Fibroblast of lung (primary cell): ENCODE measurements at regions not wholly inside any gene's neighbourhood (a gene's known extent, or its start where the extent isn't known, plus 50 kb on each side); places are given as distances from the start of the nearest gene placed in this dataset.

Source experiments
- DNase-seq, 2 donors: peaks; one replicate each; pipeline versions ENCODE4 v3.0.0 to v3.0.0-alpha.2; 2010; ENCODE audit warnings: low read depth in 2 of 2
- H2AFZ ChIP-seq: 2 replicates; pipeline ENCODE4 v1.5.1; 2012; ENCODE audit warnings: low read length, control low read depth, inconsistent platforms
- H3K27ac ChIP-seq: 2 replicates; pipeline ENCODE4 v1.5.1; 2011; ENCODE audit warnings: low read length, control low read depth; ENCODE audit not compliant: insufficient read depth
- H3K27me3 ChIP-seq: 2 replicates; pipeline ENCODE4 v1.5.1; 2011; ENCODE audit warnings: mild to moderate bottlenecking, low read length; ENCODE audit not compliant: control insufficient read depth, insufficient read depth
- H3K36me3 ChIP-seq: 2 replicates; pipeline ENCODE4 v1.5.1; 2011; ENCODE audit warnings: low read length; ENCODE audit not compliant: control insufficient read depth, insufficient read depth
- H3K4me1 ChIP-seq: 2 replicates; pipeline ENCODE4 v1.5.1; 2011; ENCODE audit warnings: low read length; ENCODE audit not compliant: control insufficient read depth, insufficient read depth; ENCODE audit errors: extremely low read depth
- H3K4me2 ChIP-seq: 2 replicates; pipeline ENCODE4 v1.5.1; 2011; ENCODE audit warnings: low read length, control low read depth; ENCODE audit not compliant: insufficient read depth; ENCODE audit errors: extremely low read depth
- H3K4me3 ChIP-seq, 4 experiments: fragments of 200-600 bp in 1 of 4; sonication (generic) in 1 of 4; replicated peaks in 1 of 4; 2 replicates each; pipeline ENCODE4 v1.5.1; 2011 to 2016; ENCODE audit warnings: low read length in 4 of 4, low read depth in 3 of 4, mild to moderate bottlenecking in 3 of 4, control low read depth in 2 of 4, inconsistent platforms in 1 of 4, mixed read lengths in 1 of 4; ENCODE audit not compliant: insufficient read depth in 1 of 4; ENCODE audit errors: control extremely low read depth in 1 of 4
- H3K79me2 ChIP-seq: 2 replicates; pipeline ENCODE4 v1.5.1; 2012; ENCODE audit warnings: mild to moderate bottlenecking, low read length, inconsistent platforms; ENCODE audit not compliant: control insufficient read depth, insufficient read depth
- H3K9ac ChIP-seq: 2 replicates; pipeline ENCODE4 v1.5.1; 2011; ENCODE audit warnings: mild to moderate bottlenecking, low read length, control low read depth; ENCODE audit not compliant: insufficient read depth
- H3K9me3 ChIP-seq: 2 replicates; pipeline ENCODE4 v1.5.1; 2012; ENCODE audit warnings: low read depth, low read length; ENCODE audit not compliant: control insufficient read depth, insufficient read depth
- H4K20me1 ChIP-seq: 2 replicates; pipeline ENCODE4 v1.5.1; 2011; ENCODE audit warnings: low read length; ENCODE audit not compliant: control insufficient read depth, insufficient read depth; ENCODE audit errors: extremely low read depth
- EZH2 ChIP-seq: IDR thresholded peaks from 2 replicates; pipeline ENCODE4 v1.5.1; 2012; ENCODE audit warnings: low read length, control low read depth, mild to moderate bottlenecking; ENCODE audit errors: missing control alignments
- TF ChIP-seq, protein P1 (sequence below), 2 donors: IDR thresholded peaks in 1 of 2; conservative IDR thresholded peaks in 1 of 2; 1 replicate in 1 of 2; 2 replicates in 1 of 2; pipeline ENCODE4 v1.5.1; 2011 to 2012; ENCODE audit warnings: low read length in 2 of 2, control low read depth in 1 of 2, inconsistent platforms in 1 of 2, low read depth in 1 of 2, mild to moderate bottlenecking in 1 of 2

- Histone ChIP-seq H3K4me1 (no peaks in the 10 kb centered on the region), H3K27ac (no peak overlapping the region), H3K79me2 (no peaks in the 10 kb centered on the region), H3K9ac (no peak overlapping the region), H3K9me3 (no peaks in the 10 kb centered on the region), H3K4me3 (no peak overlapping the region), H3K36me3 (no peaks in the 10 kb centered on the region), H4K20me1 (no peaks in the 10 kb centered on the region), H3K4me2 (no peak overlapping the region), H2AFZ (no peak overlapping the region), H3K27me3 (no peaks in the 10 kb centered on the region)
- no peak for DNase-seq
- TF ChIP-seq EZH2: no peak
- TF ChIP-seq, protein P1, sequence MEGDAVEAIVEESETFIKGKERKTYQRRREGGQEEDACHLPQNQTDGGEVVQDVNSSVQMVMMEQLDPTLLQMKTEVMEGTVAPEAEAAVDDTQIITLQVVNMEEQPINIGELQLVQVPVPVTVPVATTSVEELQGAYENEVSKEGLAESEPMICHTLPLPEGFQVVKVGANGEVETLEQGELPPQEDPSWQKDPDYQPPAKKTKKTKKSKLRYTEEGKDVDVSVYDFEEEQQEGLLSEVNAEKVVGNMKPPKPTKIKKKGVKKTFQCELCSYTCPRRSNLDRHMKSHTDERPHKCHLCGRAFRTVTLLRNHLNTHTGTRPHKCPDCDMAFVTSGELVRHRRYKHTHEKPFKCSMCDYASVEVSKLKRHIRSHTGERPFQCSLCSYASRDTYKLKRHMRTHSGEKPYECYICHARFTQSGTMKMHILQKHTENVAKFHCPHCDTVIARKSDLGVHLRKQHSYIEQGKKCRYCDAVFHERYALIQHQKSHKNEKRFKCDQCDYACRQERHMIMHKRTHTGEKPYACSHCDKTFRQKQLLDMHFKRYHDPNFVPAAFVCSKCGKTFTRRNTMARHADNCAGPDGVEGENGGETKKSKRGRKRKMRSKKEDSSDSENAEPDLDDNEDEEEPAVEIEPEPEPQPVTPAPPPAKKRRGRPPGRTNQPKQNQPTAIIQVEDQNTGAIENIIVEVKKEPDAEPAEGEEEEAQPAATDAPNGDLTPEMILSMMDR (conservative IDR thresholded peaks at IDR 0.05 in 1 of 2, IDR thresholded peaks at IDR 0.05 in 1 of 2; ENCODE audit: low read depth in 1 of 2, low read length in 2 of 2): no peak
These were observed 557.5 kb upstream of the GOLIM4 start for GRCh38 chr3:168653255-168653654.

DNA sequence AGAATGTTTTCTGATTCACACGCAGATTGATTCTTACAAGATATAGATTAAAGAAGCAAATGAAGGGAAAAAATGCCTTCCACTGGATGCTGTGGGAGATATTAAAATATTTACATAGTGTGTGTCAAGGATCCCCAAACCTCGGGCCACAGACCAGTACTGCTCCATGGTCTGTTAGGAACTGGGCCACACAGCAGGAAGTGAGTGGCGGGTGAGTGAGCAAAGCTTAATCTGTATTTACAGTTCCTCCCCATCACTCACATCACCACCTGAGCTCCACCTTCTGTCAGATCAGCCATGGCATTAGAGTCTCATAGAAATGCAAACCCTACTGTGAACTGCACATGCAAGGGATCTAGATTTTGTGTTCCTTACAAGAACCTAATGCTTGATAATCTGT, 552.6 kb upstream of the GOLIM4 start:
- Histone ChIP-seq H4K20me1 (no peaks in the 10 kb centered on the region), H3K27ac (no peak overlapping the region), H3K4me2 (no peak overlapping the region), H3K36me3 (no peaks in the 10 kb centered on the region), H2AFZ (no peak overlapping the region), H3K4me1 (no peaks in the 10 kb centered on the region), H3K4me3 (no peak overlapping the region), H3K9me3 (no peaks in the 10 kb centered on the region), H3K9ac (no peak overlapping the region), H3K27me3 (no peaks in the 10 kb centered on the region), H3K79me2 (no peaks in the 10 kb centered on the region)
- no peak for DNase-seq
- TF ChIP-seq, protein P1 (conservative IDR thresholded peaks at IDR 0.05 in 1 of 2, IDR thresholded peaks at IDR 0.05 in 1 of 2; ENCODE audit: low read depth in 1 of 2, low read length in 2 of 2): no peak
- TF ChIP-seq EZH2: no peak

DNA sequence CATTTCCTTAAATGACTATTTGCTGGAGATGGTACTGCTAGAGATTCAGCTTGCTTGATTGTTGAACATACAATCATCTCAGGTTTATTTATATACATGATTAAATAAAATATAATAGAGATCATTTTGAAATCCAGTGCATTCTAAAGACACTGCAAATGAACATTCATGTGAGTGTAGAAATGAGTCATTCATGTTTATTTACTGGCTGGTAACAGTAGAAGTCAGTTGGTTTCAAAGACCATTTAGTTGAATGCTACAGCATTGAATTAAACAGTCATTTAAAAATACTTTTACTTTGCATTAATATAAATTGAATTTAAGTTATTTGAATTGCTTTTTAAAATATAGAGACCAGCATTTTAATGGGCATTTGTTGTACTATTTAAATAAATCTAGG, 551.9 kb upstream of the GOLIM4 start:
- peak; percentile 2 to 45 for DNase-seq
- TF ChIP-seq, protein P1 (conservative IDR thresholded peaks at IDR 0.05 in 1 of 2, IDR thresholded peaks at IDR 0.05 in 1 of 2; ENCODE audit: low read depth in 1 of 2, low read length in 2 of 2): no peak
- no peak for TF ChIP-seq EZH2
- Histone ChIP-seq H3K4me3 (no peak overlapping the region), H4K20me1 (no peaks in the 10 kb centered on the region), H3K79me2 (no peaks in the 10 kb centered on the region), H3K27ac (no peak overlapping the region), H3K9ac (no peak overlapping the region), H2AFZ (no peak overlapping the region), H3K36me3 (no peaks in the 10 kb centered on the region), H3K27me3 (no peaks in the 10 kb centered on the region), H3K4me1 (no peaks in the 10 kb centered on the region), H3K9me3 (no peaks in the 10 kb centered on the region), H3K4me2 (no peak overlapping the region)
